ENCODE measurements at regions not wholly inside any gene's neighbourhood (a gene's known extent, or its start where the extent isn't known, plus 50 kb on each side); places are given as distances from the start of the nearest gene placed in this dataset.

DNA sequence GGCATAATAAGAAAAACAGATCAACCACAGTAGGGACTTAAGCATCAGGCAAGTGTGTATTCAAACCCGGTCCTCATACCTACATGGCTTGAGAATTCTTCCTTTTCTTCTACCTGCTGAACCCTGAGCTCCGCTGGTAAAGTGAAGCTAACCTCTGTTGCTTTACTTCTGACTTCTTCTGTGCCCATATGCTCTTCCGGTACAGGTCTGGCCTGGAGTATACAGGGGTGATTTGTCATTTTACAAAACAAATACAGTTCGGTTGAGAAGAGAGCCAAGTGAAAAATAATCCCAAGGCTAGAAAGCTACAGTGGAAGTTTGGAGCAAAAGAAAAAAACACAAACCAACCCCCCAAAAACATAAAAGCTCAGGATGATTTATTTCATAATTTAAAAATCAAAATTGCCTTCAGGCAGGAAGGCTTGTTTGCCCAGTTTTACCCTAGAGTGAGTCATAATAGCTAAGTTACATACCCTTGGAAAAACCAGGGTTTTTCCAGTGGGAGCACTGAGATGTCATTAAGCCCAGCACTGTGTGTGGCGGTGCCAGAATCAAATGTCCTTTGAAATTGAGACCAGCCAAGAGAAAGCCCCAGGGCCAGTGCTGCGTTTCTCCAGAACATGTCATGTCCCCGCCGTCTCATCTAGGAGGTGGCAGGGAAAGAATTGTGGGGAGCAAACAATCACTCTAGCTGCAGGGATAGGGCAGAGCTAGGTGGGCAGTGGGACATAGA is 305.5 kb upstream of the ISX start:
- peaks cover 42% of the 10 kb centered on the region for H3K9me3 Mint-ChIP-seq (ENCODE audit: unreplicated experiment)
- DNase-seq (ENCODE audit: unreplicated experiment): no peak
- no peak overlapping the region for H3K4me3 Mint-ChIP-seq (ENCODE audit: unreplicated experiment)
- no peaks in the 10 kb centered on the region for H3K27me3 Mint-ChIP-seq (ENCODE audit: insufficient read depth, unreplicated experiment)
- POLR2A ChIA-PET: interaction anchor here (0.6 kb wide), 1 partner anchor 622 kb away, joined by 5 read pairs; no protein-coding TSS in a partner anchor
- TF ChIP-seq, protein P1, sequence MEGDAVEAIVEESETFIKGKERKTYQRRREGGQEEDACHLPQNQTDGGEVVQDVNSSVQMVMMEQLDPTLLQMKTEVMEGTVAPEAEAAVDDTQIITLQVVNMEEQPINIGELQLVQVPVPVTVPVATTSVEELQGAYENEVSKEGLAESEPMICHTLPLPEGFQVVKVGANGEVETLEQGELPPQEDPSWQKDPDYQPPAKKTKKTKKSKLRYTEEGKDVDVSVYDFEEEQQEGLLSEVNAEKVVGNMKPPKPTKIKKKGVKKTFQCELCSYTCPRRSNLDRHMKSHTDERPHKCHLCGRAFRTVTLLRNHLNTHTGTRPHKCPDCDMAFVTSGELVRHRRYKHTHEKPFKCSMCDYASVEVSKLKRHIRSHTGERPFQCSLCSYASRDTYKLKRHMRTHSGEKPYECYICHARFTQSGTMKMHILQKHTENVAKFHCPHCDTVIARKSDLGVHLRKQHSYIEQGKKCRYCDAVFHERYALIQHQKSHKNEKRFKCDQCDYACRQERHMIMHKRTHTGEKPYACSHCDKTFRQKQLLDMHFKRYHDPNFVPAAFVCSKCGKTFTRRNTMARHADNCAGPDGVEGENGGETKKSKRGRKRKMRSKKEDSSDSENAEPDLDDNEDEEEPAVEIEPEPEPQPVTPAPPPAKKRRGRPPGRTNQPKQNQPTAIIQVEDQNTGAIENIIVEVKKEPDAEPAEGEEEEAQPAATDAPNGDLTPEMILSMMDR (IDR thresholded peaks at IDR 0.05; ENCODE audit: unreplicated experiment): no peak
- H3K4me1 Mint-ChIP-seq (ENCODE audit: insufficient read depth, unreplicated experiment): no peaks in the 10 kb centered on the region
- H3K36me3 Mint-ChIP-seq (ENCODE audit: insufficient read depth, unreplicated experiment): no peaks in the 10 kb centered on the region
- no TSS peak for BruUV-seq (replicated peaks)
- CTCF ChIA-PET: no interaction called here
- intact Hi-C loops (cut with micrococcal nuclease): no loop called here
- no peak overlapping the region for H3K27ac Mint-ChIP-seq (ENCODE audit: low read depth, unreplicated experiment)

DNA sequence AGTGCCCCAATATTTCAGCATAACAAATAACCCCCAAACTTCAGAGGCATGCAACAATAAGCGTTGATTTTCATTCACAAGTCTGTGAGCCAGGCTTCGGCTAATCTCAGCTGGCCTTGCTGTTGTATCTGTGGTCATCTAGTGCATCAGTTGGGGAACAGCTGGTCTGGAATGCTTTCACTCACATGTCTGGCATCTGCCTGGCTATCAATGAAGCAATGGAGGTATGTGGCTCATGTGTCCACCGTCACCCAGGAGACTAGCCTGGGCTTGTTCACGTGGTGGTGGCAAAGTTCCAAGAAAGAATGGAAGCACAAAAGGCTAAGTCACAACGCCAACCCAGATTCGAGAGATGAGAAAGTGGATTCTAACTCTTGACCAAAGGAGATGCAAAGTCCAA is 304.8 kb upstream of the ISX start:
- peak; percentile 0 for DNase-seq (ENCODE audit: unreplicated experiment)
- Mint-ChIP-seq H3K9me3 (ENCODE audit: unreplicated experiment) (peaks cover 39% of the 10 kb centered on the region), H3K4me1 (ENCODE audit: insufficient read depth, unreplicated experiment) (no peaks in the 10 kb centered on the region), H3K36me3 (ENCODE audit: insufficient read depth, unreplicated experiment) (no peaks in the 10 kb centered on the region), H3K27ac (ENCODE audit: low read depth, unreplicated experiment) (no peak overlapping the region), H3K4me3 (ENCODE audit: unreplicated experiment) (no peak overlapping the region), H3K27me3 (ENCODE audit: insufficient read depth, unreplicated experiment) (no peaks in the 10 kb centered on the region)
- intact Hi-C loops (cut with micrococcal nuclease): no loop called here
- ChIA-PET CTCF (no interaction called here), POLR2A (no interaction called here)
- no TSS peak for BruUV-seq (replicated peaks)
- TF ChIP-seq, protein P1 (IDR thresholded peaks at IDR 0.05; ENCODE audit: unreplicated experiment): no peak

DNA sequence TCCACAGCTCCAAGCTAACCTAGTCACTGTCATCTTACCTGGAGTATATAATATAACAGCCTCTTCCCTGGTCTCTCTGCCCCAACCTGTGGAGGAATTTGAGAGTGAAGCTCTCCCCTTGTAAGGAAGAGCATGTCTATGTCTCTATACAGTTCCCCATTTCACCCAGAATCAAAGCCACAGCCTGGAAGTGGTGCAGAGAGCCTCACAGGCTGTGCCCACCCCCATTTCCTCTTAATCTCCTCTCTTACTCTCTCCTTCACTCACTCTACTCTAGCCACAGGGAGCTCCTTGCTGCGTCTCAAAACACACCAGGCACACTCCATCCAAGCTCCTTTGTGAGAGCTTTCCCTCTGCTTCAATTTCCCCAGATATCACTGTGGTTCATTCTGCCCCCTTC is 302.5 kb upstream of the ISX start:
- ChIA-PET CTCF (no interaction called here), POLR2A (no interaction called here)
- TF ChIP-seq, protein P1 (IDR thresholded peaks at IDR 0.05; ENCODE audit: unreplicated experiment): no peak
- no TSS peak for BruUV-seq (replicated peaks)
- no peak for DNase-seq (ENCODE audit: unreplicated experiment)
- Mint-ChIP-seq H3K36me3 (ENCODE audit: insufficient read depth, unreplicated experiment) (no peaks in the 10 kb centered on the region), H3K4me3 (ENCODE audit: unreplicated experiment) (no peak overlapping the region), H3K9me3 (ENCODE audit: unreplicated experiment) (peaks cover 52% of the 10 kb centered on the region), H3K4me1 (ENCODE audit: insufficient read depth, unreplicated experiment) (no peaks in the 10 kb centered on the region), H3K27ac (ENCODE audit: low read depth, unreplicated experiment) (no peak overlapping the region), H3K27me3 (ENCODE audit: insufficient read depth, unreplicated experiment) (no peaks in the 10 kb centered on the region)
- intact Hi-C loops (cut with micrococcal nuclease): no loop called here

DNA sequence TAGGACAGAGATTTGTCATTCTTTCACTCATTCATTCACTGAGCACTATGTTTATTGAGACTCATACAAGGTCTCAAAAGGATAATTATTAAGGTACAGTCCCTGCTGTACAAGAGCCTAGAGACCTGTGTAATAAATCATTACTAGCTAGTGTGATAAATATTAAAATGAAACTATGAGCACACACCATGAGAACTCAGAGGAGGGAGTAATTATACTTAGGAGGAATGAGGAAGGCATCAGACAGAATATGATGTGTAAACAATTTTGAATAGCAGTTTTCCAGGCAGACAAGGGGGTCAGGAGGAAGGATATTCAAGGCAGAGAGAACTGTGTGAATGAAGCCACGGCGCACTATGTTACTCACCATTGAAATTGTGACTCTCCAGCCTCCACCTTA is 300.8 kb upstream of the ISX start:
- intact Hi-C loops (cut with micrococcal nuclease): no loop called here
- ChIA-PET POLR2A (no interaction called here), CTCF (no interaction called here)
- Mint-ChIP-seq H3K27ac (ENCODE audit: low read depth, unreplicated experiment) (no peak overlapping the region), H3K4me3 (ENCODE audit: unreplicated experiment) (no peak overlapping the region), H3K27me3 (ENCODE audit: insufficient read depth, unreplicated experiment) (no peaks in the 10 kb centered on the region), H3K36me3 (ENCODE audit: insufficient read depth, unreplicated experiment) (no peaks in the 10 kb centered on the region), H3K9me3 (ENCODE audit: unreplicated experiment) (peaks cover 44% of the 10 kb centered on the region), H3K4me1 (ENCODE audit: insufficient read depth, unreplicated experiment) (no peaks in the 10 kb centered on the region)
- DNase-seq (ENCODE audit: unreplicated experiment): no peak
- no TSS peak for BruUV-seq (replicated peaks)
- TF ChIP-seq, protein P1 (IDR thresholded peaks at IDR 0.05; ENCODE audit: unreplicated experiment): no peak

All from MCF 10A (cell line).